ENCODE measurements at regions not wholly inside any gene's neighbourhood (a gene's known extent, or its start where the extent isn't known, plus 50 kb on each side); places are given as distances from the start of the nearest gene placed in this dataset.
"Not testable (repeated sequence)": the region's sequence is repeated elsewhere in the genome, so short reads cannot be mapped to it uniquely, and the experiment has no call there.

- H3K27ac ChIP-seq (ENCODE audit: insufficient read depth, low read length, poor library complexity, severe bottlenecking): no peak overlapping the region
- no peak for DNase-seq
- H3K4me3 ChIP-seq (ENCODE audit: insufficient read depth, low read depth, low read length, poor library complexity, severe bottlenecking): no peak overlapping the region
- H3K9me3 ChIP-seq (ENCODE audit: control insufficient read depth, low read length): no peaks in the 10 kb centered on the region
- H3K36me3 ChIP-seq (ENCODE audit: control insufficient read depth, insufficient read depth, low read length): no peaks in the 10 kb centered on the region
- no peaks in the 10 kb centered on the region for H3K27me3 ChIP-seq (replicated peaks; ENCODE audit: control insufficient read depth, insufficient read depth, low read length, poor library complexity, severe bottlenecking)
- H3K4me1 ChIP-seq (ENCODE audit: control insufficient read depth, insufficient read depth, low read length, poor library complexity, severe bottlenecking): no peaks in the 10 kb centered on the region
Observed at GRCh38 chrX:76509775-76510174, 82.3 kb downstream of the MAGEE1 start.

- no peak overlapping the region for H3K4me3 ChIP-seq (ENCODE audit: insufficient read depth, low read depth, low read length, poor library complexity, severe bottlenecking)
- no peak overlapping the region for H3K27ac ChIP-seq (ENCODE audit: insufficient read depth, low read length, poor library complexity, severe bottlenecking)
- no peaks in the 10 kb centered on the region for H3K27me3 ChIP-seq (replicated peaks; ENCODE audit: control insufficient read depth, insufficient read depth, low read length, poor library complexity, severe bottlenecking)
- no peak for DNase-seq
- no peaks in the 10 kb centered on the region for H3K36me3 ChIP-seq (ENCODE audit: control insufficient read depth, insufficient read depth, low read length)
- H3K9me3 ChIP-seq (ENCODE audit: control insufficient read depth, low read length): no peaks in the 10 kb centered on the region
- H3K4me1 ChIP-seq (ENCODE audit: control insufficient read depth, insufficient read depth, low read length, poor library complexity, severe bottlenecking): no peaks in the 10 kb centered on the region
Observed at GRCh38 chrX:76517544-76517943, 90.0 kb downstream of the MAGEE1 start.

GRCh38 chrX:76520273-76521054, 93.0 kb downstream of the MAGEE1 start:
- Histone ChIP-seq H3K9me3 (ENCODE audit: control insufficient read depth, low read length) (no peaks in the 10 kb centered on the region), H3K27ac (ENCODE audit: insufficient read depth, low read length, poor library complexity, severe bottlenecking) (no peak overlapping the region), H3K36me3 (ENCODE audit: control insufficient read depth, insufficient read depth, low read length) (no peaks in the 10 kb centered on the region), H3K4me3 (ENCODE audit: insufficient read depth, low read depth, low read length, poor library complexity, severe bottlenecking) (no peak overlapping the region), H3K27me3 (replicated peaks; ENCODE audit: control insufficient read depth, insufficient read depth, low read length, poor library complexity, severe bottlenecking) (no peaks in the 10 kb centered on the region), H3K4me1 (ENCODE audit: control insufficient read depth, insufficient read depth, low read length, poor library complexity, severe bottlenecking) (no peaks in the 10 kb centered on the region)
- DNase-seq: no peak

GRCh38 chrX:76535675-76536074, 108.2 kb downstream of the MAGEE1 start:
- not testable (repeated sequence) for H3K9me3 ChIP-seq (ENCODE audit: control insufficient read depth, low read length); H3K4me3 ChIP-seq (ENCODE audit: insufficient read depth, low read depth, low read length, poor library complexity, severe bottlenecking); H3K27me3 ChIP-seq (replicated peaks; ENCODE audit: control insufficient read depth, insufficient read depth, low read length, poor library complexity, severe bottlenecking); DNase-seq; H3K27ac ChIP-seq (ENCODE audit: insufficient read depth, low read length, poor library complexity, severe bottlenecking); H3K4me1 ChIP-seq (ENCODE audit: control insufficient read depth, insufficient read depth, low read length, poor library complexity, severe bottlenecking); H3K36me3 ChIP-seq (ENCODE audit: control insufficient read depth, insufficient read depth, low read length)

GRCh38 chrX:76538860-76539259, 111.3 kb downstream of the MAGEE1 start:
- no peaks in the 10 kb centered on the region for H3K4me1 ChIP-seq (ENCODE audit: control insufficient read depth, insufficient read depth, low read length, poor library complexity, severe bottlenecking)
- no peaks in the 10 kb centered on the region for H3K27me3 ChIP-seq (replicated peaks; ENCODE audit: control insufficient read depth, insufficient read depth, low read length, poor library complexity, severe bottlenecking)
- no peak overlapping the region for H3K4me3 ChIP-seq (ENCODE audit: insufficient read depth, low read depth, low read length, poor library complexity, severe bottlenecking)
- H3K27ac ChIP-seq (ENCODE audit: insufficient read depth, low read length, poor library complexity, severe bottlenecking): no peak overlapping the region
- no peaks in the 10 kb centered on the region for H3K36me3 ChIP-seq (ENCODE audit: control insufficient read depth, insufficient read depth, low read length)
- no peak for DNase-seq
- no peaks in the 10 kb centered on the region for H3K9me3 ChIP-seq (ENCODE audit: control insufficient read depth, low read length)

GRCh38 chrX:76543381-76543780, 115.9 kb downstream of the MAGEE1 start:
- not testable (repeated sequence) for H3K36me3 ChIP-seq (ENCODE audit: control insufficient read depth, insufficient read depth, low read length); H3K4me1 ChIP-seq (ENCODE audit: control insufficient read depth, insufficient read depth, low read length, poor library complexity, severe bottlenecking); H3K27me3 ChIP-seq (replicated peaks; ENCODE audit: control insufficient read depth, insufficient read depth, low read length, poor library complexity, severe bottlenecking); H3K27ac ChIP-seq (ENCODE audit: insufficient read depth, low read length, poor library complexity, severe bottlenecking); DNase-seq; H3K4me3 ChIP-seq (ENCODE audit: insufficient read depth, low read depth, low read length, poor library complexity, severe bottlenecking); H3K9me3 ChIP-seq (ENCODE audit: control insufficient read depth, low read length)

GRCh38 chrX:76550016-76550415, 122.5 kb downstream of the MAGEE1 start:
- Histone ChIP-seq H3K9me3 (ENCODE audit: control insufficient read depth, low read length) (no peaks in the 10 kb centered on the region), H3K4me3 (ENCODE audit: insufficient read depth, low read depth, low read length, poor library complexity, severe bottlenecking) (no peak overlapping the region), H3K36me3 (ENCODE audit: control insufficient read depth, insufficient read depth, low read length) (no peaks in the 10 kb centered on the region), H3K27ac (ENCODE audit: insufficient read depth, low read length, poor library complexity, severe bottlenecking) (no peak overlapping the region), H3K4me1 (ENCODE audit: control insufficient read depth, insufficient read depth, low read length, poor library complexity, severe bottlenecking) (no peaks in the 10 kb centered on the region), H3K27me3 (replicated peaks; ENCODE audit: control insufficient read depth, insufficient read depth, low read length, poor library complexity, severe bottlenecking) (no peaks in the 10 kb centered on the region)
- no peak for DNase-seq

- Histone ChIP-seq H3K27me3 (replicated peaks; ENCODE audit: control insufficient read depth, insufficient read depth, low read length, poor library complexity, severe bottlenecking) (no peaks in the 10 kb centered on the region), H3K4me1 (ENCODE audit: control insufficient read depth, insufficient read depth, low read length, poor library complexity, severe bottlenecking) (no peaks in the 10 kb centered on the region), H3K9me3 (ENCODE audit: control insufficient read depth, low read length) (no peaks in the 10 kb centered on the region), H3K36me3 (ENCODE audit: control insufficient read depth, insufficient read depth, low read length) (no peaks in the 10 kb centered on the region), H3K27ac (ENCODE audit: insufficient read depth, low read length, poor library complexity, severe bottlenecking) (no peak overlapping the region), H3K4me3 (ENCODE audit: insufficient read depth, low read depth, low read length, poor library complexity, severe bottlenecking) (no peak overlapping the region)
- no peak for DNase-seq
Observed at GRCh38 chrX:76555269-76555668, 127.8 kb downstream of the MAGEE1 start.

GRCh38 chrX:76555816-76556215, 128.3 kb downstream of the MAGEE1 start:
- Histone ChIP-seq H3K4me3 (ENCODE audit: insufficient read depth, low read depth, low read length, poor library complexity, severe bottlenecking) (no peak overlapping the region), H3K36me3 (ENCODE audit: control insufficient read depth, insufficient read depth, low read length) (no peaks in the 10 kb centered on the region), H3K4me1 (ENCODE audit: control insufficient read depth, insufficient read depth, low read length, poor library complexity, severe bottlenecking) (no peaks in the 10 kb centered on the region), H3K27me3 (replicated peaks; ENCODE audit: control insufficient read depth, insufficient read depth, low read length, poor library complexity, severe bottlenecking) (no peaks in the 10 kb centered on the region), H3K9me3 (ENCODE audit: control insufficient read depth, low read length) (no peaks in the 10 kb centered on the region), H3K27ac (ENCODE audit: insufficient read depth, low read length, poor library complexity, severe bottlenecking) (no peak overlapping the region)
- peak in 1 of 3 donors; percentile 9 for DNase-seq

- H3K4me1 ChIP-seq (ENCODE audit: control insufficient read depth, insufficient read depth, low read length, poor library complexity, severe bottlenecking); DNase-seq; H3K27ac ChIP-seq (ENCODE audit: insufficient read depth, low read length, poor library complexity, severe bottlenecking); H3K36me3 ChIP-seq (ENCODE audit: control insufficient read depth, insufficient read depth, low read length); H3K27me3 ChIP-seq (replicated peaks; ENCODE audit: control insufficient read depth, insufficient read depth, low read length, poor library complexity, severe bottlenecking); H3K4me3 ChIP-seq (ENCODE audit: insufficient read depth, low read depth, low read length, poor library complexity, severe bottlenecking); H3K9me3 ChIP-seq (ENCODE audit: control insufficient read depth, low read length): not testable (repeated sequence)
Observed at GRCh38 chrX:76564842-76565241, 137.3 kb downstream of the MAGEE1 start.
